Fibroblast of lung (primary cell): ENCODE measurements at regions not wholly inside any gene's neighbourhood (a gene's known extent, or its start where the extent isn't known, plus 50 kb on each side); places are given as distances from the start of the nearest gene placed in this dataset.

ENCODE experiments used
- DNase-seq, 2 donors: peaks; one replicate each; pipeline versions ENCODE4 v3.0.0 to v3.0.0-alpha.2; 2010; ENCODE audit warnings: low read depth in 2 of 2
- H2AFZ ChIP-seq: 2 replicates; pipeline ENCODE4 v1.5.1; 2012; ENCODE audit warnings: low read length, control low read depth, inconsistent platforms
- H3K27ac ChIP-seq: 2 replicates; pipeline ENCODE4 v1.5.1; 2011; ENCODE audit warnings: low read length, control low read depth; ENCODE audit not compliant: insufficient read depth
- H3K27me3 ChIP-seq: 2 replicates; pipeline ENCODE4 v1.5.1; 2011; ENCODE audit warnings: mild to moderate bottlenecking, low read length; ENCODE audit not compliant: control insufficient read depth, insufficient read depth
- H3K36me3 ChIP-seq: 2 replicates; pipeline ENCODE4 v1.5.1; 2011; ENCODE audit warnings: low read length; ENCODE audit not compliant: control insufficient read depth, insufficient read depth
- H3K4me1 ChIP-seq: 2 replicates; pipeline ENCODE4 v1.5.1; 2011; ENCODE audit warnings: low read length; ENCODE audit not compliant: control insufficient read depth, insufficient read depth; ENCODE audit errors: extremely low read depth
- H3K4me2 ChIP-seq: 2 replicates; pipeline ENCODE4 v1.5.1; 2011; ENCODE audit warnings: low read length, control low read depth; ENCODE audit not compliant: insufficient read depth; ENCODE audit errors: extremely low read depth
- H3K4me3 ChIP-seq, 4 experiments: fragments of 200-600 bp in 1 of 4; sonication (generic) in 1 of 4; replicated peaks in 1 of 4; 2 replicates each; pipeline ENCODE4 v1.5.1; 2011 to 2016; ENCODE audit warnings: low read length in 4 of 4, low read depth in 3 of 4, mild to moderate bottlenecking in 3 of 4, control low read depth in 2 of 4, inconsistent platforms in 1 of 4, mixed read lengths in 1 of 4; ENCODE audit not compliant: insufficient read depth in 1 of 4; ENCODE audit errors: control extremely low read depth in 1 of 4
- H3K79me2 ChIP-seq: 2 replicates; pipeline ENCODE4 v1.5.1; 2012; ENCODE audit warnings: mild to moderate bottlenecking, low read length, inconsistent platforms; ENCODE audit not compliant: control insufficient read depth, insufficient read depth
- H3K9ac ChIP-seq: 2 replicates; pipeline ENCODE4 v1.5.1; 2011; ENCODE audit warnings: mild to moderate bottlenecking, low read length, control low read depth; ENCODE audit not compliant: insufficient read depth
- H3K9me3 ChIP-seq: 2 replicates; pipeline ENCODE4 v1.5.1; 2012; ENCODE audit warnings: low read depth, low read length; ENCODE audit not compliant: control insufficient read depth, insufficient read depth
- H4K20me1 ChIP-seq: 2 replicates; pipeline ENCODE4 v1.5.1; 2011; ENCODE audit warnings: low read length; ENCODE audit not compliant: control insufficient read depth, insufficient read depth; ENCODE audit errors: extremely low read depth
- CTCF ChIP-seq, 2 donors: IDR thresholded peaks in 1 of 2; conservative IDR thresholded peaks in 1 of 2; 1 replicate in 1 of 2; 2 replicates in 1 of 2; pipeline ENCODE4 v1.5.1; 2011 to 2012; ENCODE audit warnings: low read length in 2 of 2, control low read depth in 1 of 2, inconsistent platforms in 1 of 2, low read depth in 1 of 2, mild to moderate bottlenecking in 1 of 2
- EZH2 ChIP-seq: IDR thresholded peaks from 2 replicates; pipeline ENCODE4 v1.5.1; 2012; ENCODE audit warnings: low read length, control low read depth, mild to moderate bottlenecking; ENCODE audit errors: missing control alignments

- no peak overlapping the region for H2AFZ ChIP-seq
- no peaks in the 10 kb centered on the region for H3K36me3 ChIP-seq
- no peak overlapping the region for H3K27ac ChIP-seq
- H3K4me1 ChIP-seq, result no peaks in the 10 kb centered on the region
- H3K9ac ChIP-seq, result no peak overlapping the region
- H3K79me2 ChIP-seq, result no peaks in the 10 kb centered on the region
- TF ChIP-seq CTCF (conservative IDR thresholded peaks at IDR 0.05 in 1 of 2, IDR thresholded peaks at IDR 0.05 in 1 of 2; ENCODE audit: low read depth in 1 of 2, low read length in 2 of 2), result no peak
- no peak for TF ChIP-seq EZH2
- H3K27me3 ChIP-seq, result no peaks in the 10 kb centered on the region
- no peak overlapping the region for H3K4me3 ChIP-seq
- H3K4me2 ChIP-seq, result no peak overlapping the region
- H4K20me1 ChIP-seq, result no peaks in the 10 kb centered on the region
- no peaks in the 10 kb centered on the region for H3K9me3 ChIP-seq
- peak in 1 of 2 donors; percentile 75 for DNase-seq
These were observed 62.7 kb upstream of the DNAJC19 start for GRCh38 chr3:181052256-181052655.

- no peaks in the 10 kb centered on the region for H3K79me2 ChIP-seq
- H3K36me3 ChIP-seq, result no peaks in the 10 kb centered on the region
- H4K20me1 ChIP-seq, result no peaks in the 10 kb centered on the region
- H3K27ac ChIP-seq, result no peak overlapping the region
- TF ChIP-seq CTCF (conservative IDR thresholded peaks at IDR 0.05 in 1 of 2, IDR thresholded peaks at IDR 0.05 in 1 of 2; ENCODE audit: low read depth in 1 of 2, low read length in 2 of 2), result no peak
- no peak for TF ChIP-seq EZH2
- H3K9ac ChIP-seq, result no peak overlapping the region
- H2AFZ ChIP-seq, result no peak overlapping the region
- H3K4me2 ChIP-seq, result no peak overlapping the region
- H3K27me3 ChIP-seq, result no peaks in the 10 kb centered on the region
- no peak for DNase-seq
- H3K4me3 ChIP-seq, result no peak overlapping the region
- H3K4me1 ChIP-seq, result no peaks in the 10 kb centered on the region
- H3K9me3 ChIP-seq, result no peaks in the 10 kb centered on the region
These were observed 61.2 kb upstream of the DNAJC19 start for GRCh38 chr3:181050738-181051137.

- TF ChIP-seq CTCF (conservative IDR thresholded peaks at IDR 0.05 in 1 of 2, IDR thresholded peaks at IDR 0.05 in 1 of 2; ENCODE audit: low read depth in 1 of 2, low read length in 2 of 2) (no peak), EZH2 (no peak)
- Histone ChIP-seq H2AFZ (no peak overlapping the region), H3K9ac (no peak overlapping the region), H3K27me3 (no peaks in the 10 kb centered on the region), H3K4me3 (no peak overlapping the region), H3K4me1 (no peaks in the 10 kb centered on the region), H4K20me1 (no peaks in the 10 kb centered on the region), H3K4me2 (no peak overlapping the region), H3K27ac (no peak overlapping the region), H3K36me3 (no peaks in the 10 kb centered on the region), H3K9me3 (no peaks in the 10 kb centered on the region), H3K79me2 (no peaks in the 10 kb centered on the region)
- no peak for DNase-seq
These were observed 50.5 kb upstream of the DNAJC19 start for GRCh38 chr3:181040030-181040429.
